Right atrium auricular region (tissue), 2 donors: ENCODE measurements at regions not wholly inside any gene's neighbourhood (a gene's known extent, or its start where the extent isn't known, plus 50 kb on each side); places are given as distances from the start of the nearest gene placed in this dataset.

Source experiments
- DNase-seq: peaks from one replicate; pipeline ENCODE4 v3.0.0-alpha.2; 2019; ENCODE audit warnings: low spot score
- H3K27ac ChIP-seq, 2 donors: fragments of 200-600 bp; sonication (generic); 1 replicate in 1 of 2; 2 replicates in 1 of 2; pipeline ENCODE4 v1.5.1; 2016 to 2019
- H3K27me3 ChIP-seq, 2 donors: fragments of 200-600 bp; sonication (generic); one replicate each; pipeline versions ENCODE4 v1.5.1 to v1.6.0; 2017 to 2019
- H3K36me3 ChIP-seq: fragments of 200-600 bp; sonication (generic); one replicate; pipeline ENCODE4 v1.5.1; 2016
- H3K4me1 ChIP-seq, 2 donors: fragments of 200-600 bp; sonication (generic); one replicate each; pipeline versions ENCODE4 v1.5.1 to v1.6.0; 2017 to 2019
- H3K4me3 ChIP-seq, 2 donors: fragments of 200-600 bp; sonication (generic); 1 replicate in 1 of 2; 2 replicates in 1 of 2; pipeline ENCODE4 v1.5.1; 2017 to 2019; ENCODE audit warnings: mild to moderate bottlenecking in 1 of 2, moderate library complexity in 1 of 2
- H3K9me3 ChIP-seq, 2 donors: fragments of 200-600 bp; sonication (generic); one replicate each; pipeline ENCODE4 v1.5.1; 2019
- TF ChIP-seq, protein P1 (sequence below), 2 donors: fragments of 200-600 bp; sonication (generic); IDR thresholded peaks; one replicate each; pipeline ENCODE4 v1.5.1; 2019; ENCODE audit warnings: antibody characterized with exemption in 2 of 2

DNA sequence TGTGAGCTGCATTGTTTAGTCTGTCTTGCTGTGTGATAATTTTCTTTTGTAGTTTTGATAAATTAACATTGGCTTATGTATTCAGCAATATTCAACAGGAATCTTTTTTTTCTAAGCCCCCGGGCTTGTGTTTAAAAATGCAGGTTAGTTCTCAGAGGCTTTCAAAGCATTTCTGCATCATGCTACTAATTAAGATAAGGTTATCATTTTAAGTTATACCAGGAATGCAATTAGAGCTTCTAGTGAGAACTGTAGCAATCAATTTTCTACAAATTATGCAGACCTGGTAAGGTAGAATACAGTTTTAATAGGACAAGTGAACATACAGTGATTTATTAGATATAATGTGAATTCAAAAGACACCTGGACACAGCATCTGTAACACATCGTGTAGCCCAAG lies 179.2 kb downstream of the PRL start:
- Histone ChIP-seq H3K36me3 (no peaks in the 10 kb centered on the region), H3K4me1 (peaks cover 0 to 4% of the 10 kb centered on the region in 2 donors), H3K4me3 (no peak overlapping the region), H3K9me3 (no peaks in the 10 kb centered on the region), H3K27ac (no peak overlapping the region), H3K27me3 (no peaks in the 10 kb centered on the region)
- DNase-seq, result no peak
- TF ChIP-seq, protein P1, sequence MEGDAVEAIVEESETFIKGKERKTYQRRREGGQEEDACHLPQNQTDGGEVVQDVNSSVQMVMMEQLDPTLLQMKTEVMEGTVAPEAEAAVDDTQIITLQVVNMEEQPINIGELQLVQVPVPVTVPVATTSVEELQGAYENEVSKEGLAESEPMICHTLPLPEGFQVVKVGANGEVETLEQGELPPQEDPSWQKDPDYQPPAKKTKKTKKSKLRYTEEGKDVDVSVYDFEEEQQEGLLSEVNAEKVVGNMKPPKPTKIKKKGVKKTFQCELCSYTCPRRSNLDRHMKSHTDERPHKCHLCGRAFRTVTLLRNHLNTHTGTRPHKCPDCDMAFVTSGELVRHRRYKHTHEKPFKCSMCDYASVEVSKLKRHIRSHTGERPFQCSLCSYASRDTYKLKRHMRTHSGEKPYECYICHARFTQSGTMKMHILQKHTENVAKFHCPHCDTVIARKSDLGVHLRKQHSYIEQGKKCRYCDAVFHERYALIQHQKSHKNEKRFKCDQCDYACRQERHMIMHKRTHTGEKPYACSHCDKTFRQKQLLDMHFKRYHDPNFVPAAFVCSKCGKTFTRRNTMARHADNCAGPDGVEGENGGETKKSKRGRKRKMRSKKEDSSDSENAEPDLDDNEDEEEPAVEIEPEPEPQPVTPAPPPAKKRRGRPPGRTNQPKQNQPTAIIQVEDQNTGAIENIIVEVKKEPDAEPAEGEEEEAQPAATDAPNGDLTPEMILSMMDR (IDR thresholded peaks at IDR 0.05), result no peak

DNA sequence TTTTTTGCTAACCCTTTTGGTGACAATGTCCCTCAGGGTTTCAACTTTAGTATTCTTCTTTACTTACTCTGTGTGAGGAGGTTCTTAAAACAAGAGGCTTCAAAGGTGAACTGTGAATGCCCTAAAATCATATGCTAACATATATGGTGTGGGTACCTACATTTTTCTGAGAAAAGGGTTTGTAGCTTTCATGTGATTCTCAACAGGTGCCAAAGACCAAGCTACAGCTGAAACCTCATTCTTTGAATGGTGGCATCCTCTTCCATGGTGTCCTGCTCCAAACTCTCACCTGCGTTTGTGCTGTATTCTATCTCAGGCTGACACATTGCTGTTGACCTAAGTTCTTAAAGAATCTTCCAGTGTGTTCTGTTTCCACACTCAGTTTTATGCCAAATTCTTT lies 177.3 kb downstream of the PRL start:
- H3K36me3 ChIP-seq, result no peaks in the 10 kb centered on the region
- no peak overlapping the region for H3K4me3 ChIP-seq
- H3K4me1 ChIP-seq, result no peaks in the 10 kb centered on the region
- no peak for DNase-seq
- no peaks in the 10 kb centered on the region for H3K27me3 ChIP-seq
- H3K27ac ChIP-seq, result no peak overlapping the region
- no peaks in the 10 kb centered on the region for H3K9me3 ChIP-seq
- TF ChIP-seq, protein P1 (IDR thresholded peaks at IDR 0.05), result no peak

DNA sequence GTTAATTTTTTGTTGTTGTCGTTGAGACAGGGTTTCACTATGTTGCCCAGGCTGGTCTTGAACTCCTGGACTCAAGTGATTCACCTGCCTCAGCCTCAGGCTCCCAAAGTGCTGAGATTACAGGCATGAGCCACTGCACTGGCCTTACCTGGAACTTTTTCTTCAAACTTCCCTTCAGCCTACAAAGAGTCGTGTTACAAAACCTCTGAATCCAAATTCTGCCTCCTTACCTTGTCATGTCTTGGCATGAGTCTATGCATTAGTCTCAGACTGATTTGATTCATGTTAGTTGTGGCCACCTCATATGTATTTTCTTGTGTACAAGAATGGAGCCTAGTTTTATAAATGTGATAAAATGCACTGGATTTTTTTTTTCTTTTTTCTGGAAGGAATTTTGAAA lies 172.1 kb downstream of the PRL start:
- Histone ChIP-seq H3K9me3 (no peaks in the 10 kb centered on the region), H3K4me3 (no peak overlapping the region), H3K27me3 (no peaks in the 10 kb centered on the region), H3K27ac (no peak overlapping the region), H3K4me1 (no peaks in the 10 kb centered on the region), H3K36me3 (no peaks in the 10 kb centered on the region)
- TF ChIP-seq, protein P1 (IDR thresholded peaks at IDR 0.05), result no peak
- no peak for DNase-seq

DNA sequence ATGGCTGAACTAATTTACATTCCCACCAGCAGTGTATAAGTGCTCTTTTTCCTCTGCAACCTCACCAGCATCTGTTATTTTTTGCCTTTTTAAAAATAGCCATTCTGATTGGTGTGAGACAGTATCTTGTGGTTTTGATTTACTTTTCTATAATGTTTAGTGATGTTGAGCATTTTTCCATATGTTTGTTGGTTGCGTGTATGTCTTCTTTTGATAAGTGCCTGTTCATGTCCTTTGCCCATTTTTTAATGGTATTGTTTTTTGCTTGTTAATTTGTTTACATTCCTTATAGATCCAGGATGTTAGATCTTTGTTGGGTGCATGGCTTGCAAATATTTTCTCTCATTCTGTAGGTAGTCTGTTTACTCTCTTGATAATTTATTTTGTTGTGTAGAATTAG lies 169.9 kb downstream of the PRL start:
- Histone ChIP-seq H3K4me3 (no peak overlapping the region), H3K36me3 (no peaks in the 10 kb centered on the region), H3K4me1 (no peaks in the 10 kb centered on the region), H3K27ac (no peak overlapping the region), H3K27me3 (no peaks in the 10 kb centered on the region), H3K9me3 (no peaks in the 10 kb centered on the region)
- no peak for DNase-seq
- TF ChIP-seq, protein P1 (IDR thresholded peaks at IDR 0.05), result no peak

DNA sequence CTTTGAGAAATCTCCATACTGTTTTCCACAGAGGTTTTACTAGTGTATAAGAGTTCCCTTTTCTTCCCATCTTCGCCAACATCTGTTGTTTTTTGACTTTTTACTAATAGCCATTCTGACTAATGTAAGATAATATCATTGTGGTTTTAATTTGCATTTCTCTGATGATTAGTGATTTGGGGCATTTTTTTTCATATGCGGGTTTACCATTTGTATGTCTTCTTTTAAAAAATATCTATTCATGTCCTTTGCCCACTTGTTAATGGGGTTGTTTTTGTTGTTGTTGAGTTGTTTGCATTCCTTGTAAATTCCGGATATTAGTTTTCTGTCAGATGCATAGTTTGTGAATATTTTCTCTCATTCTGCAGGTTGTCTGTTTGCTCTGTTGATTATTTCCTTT lies 167.1 kb downstream of the PRL start:
- DNase-seq, result no peak
- no peak overlapping the region for H3K4me3 ChIP-seq
- TF ChIP-seq, protein P1 (IDR thresholded peaks at IDR 0.05), result no peak
- H3K27ac ChIP-seq, result no peak overlapping the region
- H3K9me3 ChIP-seq, result peaks cover 0 to 5% of the 10 kb centered on the region in 2 donors
- H3K36me3 ChIP-seq, result no peaks in the 10 kb centered on the region
- H3K4me1 ChIP-seq, result no peaks in the 10 kb centered on the region
- no peaks in the 10 kb centered on the region for H3K27me3 ChIP-seq

DNA sequence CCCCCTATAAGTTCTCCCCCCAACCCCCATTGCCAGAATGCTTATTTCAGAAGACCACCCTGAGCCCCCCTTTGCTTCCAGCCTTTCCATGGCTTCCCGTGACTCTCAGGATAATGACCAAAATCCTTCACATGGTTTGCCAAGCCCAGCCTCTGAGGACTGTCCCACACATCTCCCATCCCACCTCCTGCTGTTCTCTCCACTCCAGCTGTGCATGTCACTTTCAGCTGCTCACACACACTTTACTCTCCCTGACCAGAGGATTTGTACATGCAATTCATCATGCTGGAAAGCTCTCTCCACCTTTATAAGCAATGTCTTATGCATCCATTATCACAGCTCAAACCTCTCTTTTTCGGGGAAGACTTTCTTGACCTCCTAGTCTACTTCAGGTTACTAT lies 164.2 kb downstream of the PRL start:
- Histone ChIP-seq H3K36me3 (no peaks in the 10 kb centered on the region), H3K4me1 (no peaks in the 10 kb centered on the region), H3K4me3 (no peak overlapping the region), H3K27me3 (no peaks in the 10 kb centered on the region), H3K9me3 (peaks cover 0 to 5% of the 10 kb centered on the region in 2 donors), H3K27ac (no peak overlapping the region)
- DNase-seq, result no peak
- TF ChIP-seq, protein P1 (IDR thresholded peaks at IDR 0.05), result no peak
